GM12865 (cell line): ENCODE measurements at regions not wholly inside any gene's neighbourhood (a gene's known extent, or its start where the extent isn't known, plus 50 kb on each side); places are given as distances from the start of the nearest gene placed in this dataset.

Experiments used
- DNase-seq: peaks from one replicate; pipeline ENCODE4 v3.0.0; 2010; ENCODE audit warnings: low read depth
- H3K4me3 ChIP-seq: 2 replicates; pipeline ENCODE4 v1.5.1; 2011; ENCODE audit warnings: mild to moderate bottlenecking, low read depth, low read length, control low read depth
- TF ChIP-seq, protein P1 (sequence below): IDR thresholded peaks from 2 replicates; pipeline ENCODE4 v1.5.1; 2011; ENCODE audit warnings: low read length, control low read depth, low read depth, inconsistent platforms; ENCODE audit not compliant: insufficient read depth; ENCODE audit errors: missing control alignments

DNA sequence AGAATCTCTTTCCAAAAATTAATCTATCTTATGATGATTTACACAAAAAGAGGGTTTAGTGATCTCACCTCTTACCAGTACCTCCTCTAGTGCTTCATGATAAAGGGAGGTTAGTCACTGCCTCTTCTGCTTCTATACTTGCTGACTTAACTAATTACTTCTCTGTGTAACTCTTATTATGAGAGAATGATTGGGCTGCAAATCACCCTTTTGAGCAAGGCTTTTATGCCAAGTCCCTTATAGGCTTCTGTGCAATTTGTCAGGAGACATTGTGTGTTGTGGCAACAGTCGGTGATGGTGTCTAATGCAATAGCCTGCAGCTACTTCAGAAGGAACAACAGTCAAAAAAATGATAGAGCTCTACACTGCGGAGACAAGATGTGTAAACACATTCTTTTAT lies 1568.1 kb upstream of the GOT2 start:
- H3K4me3 ChIP-seq, result no peak overlapping the region
- no peak for DNase-seq
- TF ChIP-seq, protein P1, sequence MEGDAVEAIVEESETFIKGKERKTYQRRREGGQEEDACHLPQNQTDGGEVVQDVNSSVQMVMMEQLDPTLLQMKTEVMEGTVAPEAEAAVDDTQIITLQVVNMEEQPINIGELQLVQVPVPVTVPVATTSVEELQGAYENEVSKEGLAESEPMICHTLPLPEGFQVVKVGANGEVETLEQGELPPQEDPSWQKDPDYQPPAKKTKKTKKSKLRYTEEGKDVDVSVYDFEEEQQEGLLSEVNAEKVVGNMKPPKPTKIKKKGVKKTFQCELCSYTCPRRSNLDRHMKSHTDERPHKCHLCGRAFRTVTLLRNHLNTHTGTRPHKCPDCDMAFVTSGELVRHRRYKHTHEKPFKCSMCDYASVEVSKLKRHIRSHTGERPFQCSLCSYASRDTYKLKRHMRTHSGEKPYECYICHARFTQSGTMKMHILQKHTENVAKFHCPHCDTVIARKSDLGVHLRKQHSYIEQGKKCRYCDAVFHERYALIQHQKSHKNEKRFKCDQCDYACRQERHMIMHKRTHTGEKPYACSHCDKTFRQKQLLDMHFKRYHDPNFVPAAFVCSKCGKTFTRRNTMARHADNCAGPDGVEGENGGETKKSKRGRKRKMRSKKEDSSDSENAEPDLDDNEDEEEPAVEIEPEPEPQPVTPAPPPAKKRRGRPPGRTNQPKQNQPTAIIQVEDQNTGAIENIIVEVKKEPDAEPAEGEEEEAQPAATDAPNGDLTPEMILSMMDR, result no peak

DNA sequence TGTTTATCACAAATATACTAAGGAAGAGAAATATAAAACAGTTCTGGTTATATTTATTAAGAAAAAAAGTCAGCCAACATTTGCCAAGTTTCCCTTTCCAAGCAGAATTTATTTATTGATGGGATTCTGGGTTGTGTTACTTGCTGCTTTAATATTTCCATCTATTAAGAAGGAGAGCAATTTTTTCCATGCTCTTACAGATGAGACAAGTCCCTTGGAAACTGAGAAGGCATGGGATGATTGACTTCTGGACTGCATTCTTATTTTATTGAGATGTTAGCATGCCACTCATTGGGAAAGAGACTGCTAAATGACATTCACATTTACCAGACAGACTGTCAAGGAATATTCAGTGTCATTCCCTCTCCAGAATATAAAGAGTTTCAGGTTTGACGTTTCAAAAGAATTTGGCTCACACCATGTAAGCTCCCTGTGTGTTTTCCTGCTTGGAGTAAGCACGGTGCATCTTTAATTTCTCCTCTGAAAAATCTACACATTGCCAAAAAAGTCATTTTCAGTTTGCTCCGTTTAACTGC lies 1565.2 kb upstream of the GOT2 start:
- H3K4me3 ChIP-seq, result no peak overlapping the region
- no peak for DNase-seq
- TF ChIP-seq, protein P1, result no peak

DNA sequence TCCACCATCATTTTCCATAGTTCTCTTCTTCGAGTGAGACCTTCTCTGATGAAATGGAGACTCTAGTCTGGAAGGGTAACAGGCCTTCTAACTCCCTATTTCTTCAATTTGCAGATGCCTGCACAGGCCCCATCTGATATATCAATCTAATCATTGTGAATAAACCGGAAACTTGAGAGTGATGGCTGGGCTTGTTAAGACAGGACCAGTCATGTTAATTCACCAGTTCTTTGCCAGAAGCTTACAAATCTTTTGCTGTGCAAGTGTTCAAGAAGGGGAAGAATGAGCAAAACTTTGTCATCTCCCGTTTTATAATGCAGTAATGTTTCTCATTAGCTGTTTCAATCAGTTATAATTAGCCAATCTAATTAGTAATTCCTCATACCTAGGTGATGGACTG lies 1561.3 kb upstream of the GOT2 start:
- TF ChIP-seq, protein P1, result no peak
- H3K4me3 ChIP-seq, result no peak overlapping the region
- DNase-seq, result no peak

DNA sequence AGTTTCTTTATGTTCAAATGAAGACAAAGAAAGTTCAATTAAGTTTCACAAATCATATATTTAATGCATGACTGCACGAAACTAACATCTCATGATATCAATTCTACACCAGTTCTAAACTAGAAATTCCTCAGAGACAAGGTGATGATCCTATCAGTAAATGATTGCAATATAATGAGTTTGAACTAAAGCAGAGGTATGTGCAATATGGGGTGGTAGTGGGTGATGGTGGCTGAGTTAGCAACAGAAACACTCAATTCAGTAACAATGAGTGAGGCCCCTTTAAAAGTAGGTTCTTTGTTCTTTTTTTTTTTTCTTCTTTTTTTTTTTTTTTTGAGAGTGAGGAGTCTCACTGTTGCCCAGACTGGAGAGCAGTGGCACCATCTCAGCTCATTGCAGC lies 1551.7 kb upstream of the GOT2 start:
- TF ChIP-seq, protein P1, result no peak

DNA sequence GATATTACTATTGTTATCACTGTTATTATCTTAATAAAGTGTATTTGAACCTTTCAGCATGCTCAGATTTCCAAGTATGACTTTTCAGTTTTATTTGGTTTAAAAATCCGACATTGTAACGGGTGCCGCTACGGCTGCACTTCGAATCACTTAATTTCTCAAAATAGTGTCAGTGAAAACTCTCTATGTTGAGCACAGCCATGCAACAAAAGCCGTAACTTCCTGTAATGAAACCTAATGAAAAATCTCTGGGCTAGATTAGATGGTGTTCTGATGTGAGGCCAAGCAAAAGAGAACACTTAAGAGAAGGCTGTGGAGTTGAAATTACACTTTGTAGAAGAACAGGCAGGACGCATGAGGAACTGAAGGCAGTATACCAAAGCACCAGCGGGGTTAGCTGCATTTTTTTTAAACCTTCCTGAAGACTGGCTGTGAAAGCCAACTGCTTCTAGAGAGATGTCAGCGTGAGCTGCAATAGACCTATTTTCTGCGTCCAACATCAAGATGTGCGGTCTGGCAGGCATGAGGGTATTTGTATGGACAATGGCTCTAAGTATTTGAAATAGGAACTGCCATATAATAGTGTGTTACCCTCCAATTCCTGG lies 1545.0 kb upstream of the GOT2 start:
- H3K4me3 ChIP-seq, result no peak overlapping the region
- DNase-seq, result no peak
- TF ChIP-seq, protein P1, result no peak

More for the DNA sequence above, 1551.7 kb upstream of the GOT2 start:
- no peak overlapping the region for H3K4me3 ChIP-seq
- no peak for DNase-seq

DNA sequence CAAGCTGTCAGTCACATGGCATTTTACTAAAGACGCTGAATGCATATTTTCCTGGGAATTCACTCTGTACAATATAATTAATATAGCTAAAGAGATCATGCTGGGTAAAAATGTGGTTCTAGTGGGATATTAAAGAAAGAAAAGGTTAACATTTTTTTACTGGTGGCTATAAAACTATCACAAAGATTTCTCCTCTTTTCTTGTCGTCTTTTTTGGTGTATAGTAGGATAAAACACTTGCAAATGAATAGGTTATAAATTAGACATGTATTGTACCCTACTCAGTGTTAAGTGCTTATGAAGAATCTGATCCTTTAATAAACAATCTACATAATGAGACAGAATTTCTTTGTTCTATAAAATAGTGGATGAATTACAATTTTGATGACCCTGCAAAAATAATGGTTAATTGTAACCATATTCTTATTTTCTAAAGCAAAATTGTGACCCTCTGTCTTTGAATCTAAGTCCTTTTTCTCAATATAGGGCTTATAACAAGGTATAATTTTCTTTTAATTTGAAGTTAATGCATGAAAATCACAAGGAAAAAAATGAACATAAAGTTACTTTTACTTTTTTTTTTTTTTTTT lies 1540.4 kb upstream of the GOT2 start:
- no peak overlapping the region for H3K4me3 ChIP-seq
- TF ChIP-seq, protein P1, result no peak
- DNase-seq, result no peak
